WTC11 (cell line): ENCODE measurements at regions not wholly inside any gene's neighbourhood (a gene's known extent, or its start where the extent isn't known, plus 50 kb on each side); places are given as distances from the start of the nearest gene placed in this dataset.

Experiments used
- ATAC-seq: fragments of 200-7000 bp; cut with Tn5 transposase; 2 replicates; pipeline ENCODE4 v1.10.0; 2021; ENCODE audit warnings: mild to moderate bottlenecking, moderate library complexity
- CTCF ChIA-PET: fragments of 300-600 bp; sonication (Branson Sonifier 250); formaldehyde crosslinking; loops from one replicate; lab custom pipeline; 2021; ENCODE audit warnings: antibody characterized with exemption; lab: Charles Lee
- POLR2A ChIA-PET: fragments of 350-600 bp; sonication (Branson Sonifier 250); formaldehyde crosslinking; loops from one replicate; lab custom pipeline; 2021; ENCODE audit warnings: antibody characterized with exemption; lab: Charles Lee
- DNase-seq: peaks from one replicate; pipeline ENCODE4 v3.0.0; 2021; ENCODE audit warnings: low spot score
- H3K27ac Mint-ChIP-seq: 2 replicates; pipeline ENCODE4 v1.8.0; 2021; ENCODE audit warnings: mixed read lengths
- H3K27me3 Mint-ChIP-seq: 2 replicates; pipeline ENCODE4 v1.8.0; 2021; ENCODE audit warnings: low read depth, mild to moderate bottlenecking, moderate library complexity, mixed read lengths
- H3K36me3 Mint-ChIP-seq: 2 replicates; pipeline ENCODE4 v1.8.0; 2021; ENCODE audit warnings: mixed read lengths
- H3K4me1 Mint-ChIP-seq: 2 replicates; pipeline ENCODE4 v1.8.0; 2022; ENCODE audit warnings: mixed read lengths
- H3K4me3 Mint-ChIP-seq: 2 replicates; pipeline ENCODE4 v1.8.0; 2021; ENCODE audit warnings: mild to moderate bottlenecking, moderate library complexity, mixed read lengths
- H3K9me3 Mint-ChIP-seq: 2 replicates; pipeline ENCODE4 v1.8.0; 2021; ENCODE audit warnings: mixed read lengths
- ELF4 ChIP-seq: sonication (generic); formaldehyde crosslinking; IDR thresholded peaks from 2 replicates; pipeline ENCODE4 v1.8.1; 2022; ENCODE audit warnings: low read depth, mild to moderate bottlenecking, moderate library complexity, missing genetic modification reagents
- GABPB1 ChIP-seq: sonication (generic); formaldehyde crosslinking; IDR thresholded peaks from 2 replicates; pipeline ENCODE4 v1.8.1; 2023; ENCODE audit warnings: mild to moderate bottlenecking, missing genetic modification reagents
- NFE2L1 ChIP-seq: sonication (generic); formaldehyde crosslinking; IDR thresholded peaks from 2 replicates; pipeline ENCODE4 v1.8.1; 2023; ENCODE audit warnings: missing genetic modification reagents
- PRDM15 ChIP-seq: sonication (generic); formaldehyde crosslinking; IDR thresholded peaks from 2 replicates; pipeline ENCODE4 v1.8.0; 2022; ENCODE audit warnings: missing genetic modification reagents
- RORB ChIP-seq: fragments of 250-450 bp; sonication (Bioruptor Pico); IDR thresholded peaks from 2 replicates; pipeline ENCODE4 v1.9.0; 2021; ENCODE audit warnings: mild to moderate bottlenecking
- ZNF138 ChIP-seq: sonication (generic); formaldehyde crosslinking; conservative IDR thresholded peaks from 2 replicates; pipeline ENCODE4 v1.8.1; 2022; ENCODE audit warnings: mild to moderate bottlenecking, moderate library complexity, missing genetic modification reagents
- ZNF281 ChIP-seq: sonication (generic); formaldehyde crosslinking; IDR thresholded peaks from 2 replicates; pipeline ENCODE4 v1.8.0; 2023; ENCODE audit warnings: mild to moderate bottlenecking, missing genetic modification reagents
- TF ChIP-seq, protein P1 (sequence below): sonication (generic); formaldehyde crosslinking; IDR thresholded peaks from 2 replicates; pipeline ENCODE4 v1.8.1; 2022; ENCODE audit warnings: low read depth, mild to moderate bottlenecking, moderate library complexity, missing genetic modification reagents, borderline replicate concordance
- TF ChIP-seq, protein P2 (sequence below): fragments of 250-450 bp; sonication (Bioruptor Pico); IDR thresholded peaks from 2 replicates; pipeline ENCODE4 v1.8.0; 2021; ENCODE audit warnings: mild to moderate bottlenecking
- TF ChIP-seq, protein P3 (sequence below): fragments of 250-450 bp; sonication (Bioruptor Pico); IDR thresholded peaks from 2 replicates; pipeline ENCODE4 v1.9.0; 2021; ENCODE audit warnings: mild to moderate bottlenecking
- TF ChIP-seq, protein P4 (sequence below): sonication (generic); formaldehyde crosslinking; IDR thresholded peaks from 2 replicates; pipeline ENCODE4 v1.8.1; 2023; ENCODE audit warnings: mild to moderate bottlenecking, moderate library complexity, missing genetic modification reagents

DNA sequence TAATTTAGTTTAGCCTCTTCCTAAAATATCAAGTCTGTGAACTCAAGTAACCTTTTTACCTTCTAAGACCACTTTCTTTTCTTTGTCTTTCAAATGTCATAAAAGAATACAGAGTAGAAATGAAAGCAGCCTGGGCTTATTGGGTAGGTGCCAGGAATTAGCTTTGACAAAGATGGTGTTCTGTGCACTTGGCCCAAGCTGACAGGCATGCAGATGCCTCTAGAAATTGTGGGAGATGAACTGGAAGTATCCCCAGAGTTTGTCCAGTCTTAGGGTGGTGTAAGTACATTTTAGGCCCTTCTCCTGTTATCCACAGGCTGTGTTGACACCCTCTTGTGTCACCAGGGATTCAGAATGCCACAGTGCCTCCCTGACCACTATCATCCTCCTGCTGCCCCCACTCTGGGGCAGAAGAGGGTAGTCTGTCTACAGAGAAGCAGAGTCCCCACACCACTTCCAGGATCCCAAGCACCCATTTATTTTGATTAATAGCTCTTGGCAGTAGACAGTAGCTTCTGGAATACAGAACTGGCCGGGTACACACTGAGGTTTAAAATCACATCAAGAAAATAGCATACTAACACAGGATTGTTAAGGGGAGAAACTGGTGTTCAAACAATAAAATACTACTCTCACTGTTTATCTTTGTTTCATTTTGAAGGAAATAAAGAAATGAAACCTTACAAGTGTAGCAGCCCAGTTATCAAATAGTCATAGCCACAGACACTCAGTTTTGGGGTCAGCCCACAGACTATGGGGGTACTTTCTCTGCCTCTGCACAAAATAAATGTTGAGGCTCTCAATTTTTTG is 343.2 kb downstream of the KCNRG start:
- Mint-ChIP-seq H3K4me3 (no peak overlapping the region), H3K27ac (no peak overlapping the region), H3K36me3 (no peaks in the 10 kb centered on the region), H3K4me1 (peaks cover 8% of the 10 kb centered on the region), H3K9me3 (no peaks in the 10 kb centered on the region), H3K27me3 (no peaks in the 10 kb centered on the region)
- DNase-seq (no peak), ATAC-seq (no peak)
- ChIA-PET POLR2A (interaction anchor here (0.6 kb wide), 1 partner anchor 101 kb away, joined by 3 read pairs; no protein-coding TSS in a partner anchor), CTCF (interaction anchor here (0.5 to 1.3 kb wide), 2 partner anchors 19 to 329 kb away, joined by 3 read pairs; no protein-coding TSS in a partner anchor)
- TF ChIP-seq, protein P1, sequence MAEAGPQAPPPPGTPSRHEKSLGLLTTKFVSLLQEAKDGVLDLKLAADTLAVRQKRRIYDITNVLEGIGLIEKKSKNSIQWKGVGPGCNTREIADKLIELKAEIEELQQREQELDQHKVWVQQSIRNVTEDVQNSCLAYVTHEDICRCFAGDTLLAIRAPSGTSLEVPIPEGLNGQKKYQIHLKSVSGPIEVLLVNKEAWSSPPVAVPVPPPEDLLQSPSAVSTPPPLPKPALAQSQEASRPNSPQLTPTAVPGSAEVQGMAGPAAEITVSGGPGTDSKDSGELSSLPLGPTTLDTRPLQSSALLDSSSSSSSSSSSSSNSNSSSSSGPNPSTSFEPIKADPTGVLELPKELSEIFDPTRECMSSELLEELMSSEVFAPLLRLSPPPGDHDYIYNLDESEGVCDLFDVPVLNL (CRISPR knock-in tag): no peak
- TF ChIP-seq, protein P2, sequence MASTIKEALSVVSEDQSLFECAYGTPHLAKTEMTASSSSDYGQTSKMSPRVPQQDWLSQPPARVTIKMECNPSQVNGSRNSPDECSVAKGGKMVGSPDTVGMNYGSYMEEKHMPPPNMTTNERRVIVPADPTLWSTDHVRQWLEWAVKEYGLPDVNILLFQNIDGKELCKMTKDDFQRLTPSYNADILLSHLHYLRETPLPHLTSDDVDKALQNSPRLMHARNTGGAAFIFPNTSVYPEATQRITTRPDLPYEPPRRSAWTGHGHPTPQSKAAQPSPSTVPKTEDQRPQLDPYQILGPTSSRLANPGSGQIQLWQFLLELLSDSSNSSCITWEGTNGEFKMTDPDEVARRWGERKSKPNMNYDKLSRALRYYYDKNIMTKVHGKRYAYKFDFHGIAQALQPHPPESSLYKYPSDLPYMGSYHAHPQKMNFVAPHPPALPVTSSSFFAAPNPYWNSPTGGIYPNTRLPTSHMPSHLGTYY (CRISPR knock-in tag): no peak
- TF ChIP-seq, protein P3, sequence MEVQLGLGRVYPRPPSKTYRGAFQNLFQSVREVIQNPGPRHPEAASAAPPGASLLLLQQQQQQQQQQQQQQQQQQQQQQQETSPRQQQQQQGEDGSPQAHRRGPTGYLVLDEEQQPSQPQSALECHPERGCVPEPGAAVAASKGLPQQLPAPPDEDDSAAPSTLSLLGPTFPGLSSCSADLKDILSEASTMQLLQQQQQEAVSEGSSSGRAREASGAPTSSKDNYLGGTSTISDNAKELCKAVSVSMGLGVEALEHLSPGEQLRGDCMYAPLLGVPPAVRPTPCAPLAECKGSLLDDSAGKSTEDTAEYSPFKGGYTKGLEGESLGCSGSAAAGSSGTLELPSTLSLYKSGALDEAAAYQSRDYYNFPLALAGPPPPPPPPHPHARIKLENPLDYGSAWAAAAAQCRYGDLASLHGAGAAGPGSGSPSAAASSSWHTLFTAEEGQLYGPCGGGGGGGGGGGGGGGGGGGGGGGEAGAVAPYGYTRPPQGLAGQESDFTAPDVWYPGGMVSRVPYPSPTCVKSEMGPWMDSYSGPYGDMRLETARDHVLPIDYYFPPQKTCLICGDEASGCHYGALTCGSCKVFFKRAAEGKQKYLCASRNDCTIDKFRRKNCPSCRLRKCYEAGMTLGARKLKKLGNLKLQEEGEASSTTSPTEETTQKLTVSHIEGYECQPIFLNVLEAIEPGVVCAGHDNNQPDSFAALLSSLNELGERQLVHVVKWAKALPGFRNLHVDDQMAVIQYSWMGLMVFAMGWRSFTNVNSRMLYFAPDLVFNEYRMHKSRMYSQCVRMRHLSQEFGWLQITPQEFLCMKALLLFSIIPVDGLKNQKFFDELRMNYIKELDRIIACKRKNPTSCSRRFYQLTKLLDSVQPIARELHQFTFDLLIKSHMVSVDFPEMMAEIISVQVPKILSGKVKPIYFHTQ: no peak
- TF ChIP-seq ZNF281 (CRISPR knock-in tag) (no peak), ZNF138 (CRISPR knock-in tag) (no peak), NFE2L1 (no peak), PRDM15 (no peak), ELF4 (no peak), GABPB1 (CRISPR knock-in tag) (no peak), RORB (CRISPR knock-in tag) (no peak)
- TF ChIP-seq, protein P4, sequence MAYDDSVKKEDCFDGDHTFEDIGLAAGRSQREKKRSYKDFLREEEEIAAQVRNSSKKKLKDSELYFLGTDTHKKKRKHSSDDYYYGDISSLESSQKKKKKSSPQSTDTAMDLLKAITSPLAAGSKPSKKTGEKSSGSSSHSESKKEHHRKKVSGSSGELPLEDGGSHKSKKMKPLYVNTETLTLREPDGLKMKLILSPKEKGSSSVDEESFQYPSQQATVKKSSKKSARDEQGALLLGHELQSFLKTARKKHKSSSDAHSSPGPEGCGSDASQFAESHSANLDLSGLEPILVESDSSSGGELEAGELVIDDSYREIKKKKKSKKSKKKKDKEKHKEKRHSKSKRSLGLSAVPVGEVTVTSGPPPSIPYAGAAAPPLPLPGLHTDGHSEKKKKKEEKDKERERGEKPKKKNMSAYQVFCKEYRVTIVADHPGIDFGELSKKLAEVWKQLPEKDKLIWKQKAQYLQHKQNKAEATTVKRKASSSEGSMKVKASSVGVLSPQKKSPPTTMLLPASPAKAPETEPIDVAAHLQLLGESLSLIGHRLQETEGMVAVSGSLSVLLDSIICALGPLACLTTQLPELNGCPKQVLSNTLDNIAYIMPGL (CRISPR knock-in tag): no peak
